K562 (cell line): ENCODE measurements at regions not wholly inside any gene's neighbourhood (a gene's known extent, or its start where the extent isn't known, plus 50 kb on each side); places are given as distances from the start of the nearest gene placed in this dataset.

Source experiments
- ATAC-seq: fragments of 200-7000 bp; cut with Tn5 transposase; 3 replicates; pipeline ENCODE4 v1.9.1; 2020; ENCODE audit warnings: moderate library complexity
- BruUV-seq: library from RNA; stranded (reverse); fragments of 400-500 nt; replicated peaks from 2 replicates; lab custom pipeline; 2021; lab: Mats Ljungman, UMichigan
- CTCF ChIA-PET: fragments of 300-600 bp; formaldehyde crosslinking; extraction: SDS; loops from one replicate; lab custom pipeline; 2021; ENCODE audit warnings: low intra/inter-chr PET ratio; lab: Yijun Ruan, JAX
- POLR2A ChIA-PET: fragments of 300-600, 350-650 bp; sonication (Branson Sonifier 250); formaldehyde crosslinking; extraction: SDS; loops from one replicate; lab custom pipeline; 2021; ENCODE audit warnings: antibody characterized with exemption, inconsistent platforms; lab: Yijun Ruan, JAX
- DNase-seq, 4 experiments: peaks; one replicate each; pipeline versions ENCODE4 v3.0.0 to v3.0.0-alpha.2; 2011 to 2018; ENCODE audit warnings: low spot score in 3 of 4, mixed read lengths in 3 of 4; ENCODE audit errors: extremely low read depth in 1 of 4
- FAIRE-seq: peaks from 2 replicates; lab custom pipeline; 2011; peaks lifted over from hg19 to GRCh38; lab: Jason Lieb, UNC
- H2AFZ ChIP-seq: 2 replicates; pipeline ENCODE4 v1.6.0; 2011; ENCODE audit warnings: low read depth, low read length, control low read depth, inconsistent platforms
- H3K27ac ChIP-seq: fragments of 200-600 bp; 3 replicates; pipeline ENCODE4 v1.8.0; 2011; ENCODE audit warnings: low read depth, mild to moderate bottlenecking, control low read depth, inconsistent platforms, low read length, moderate library complexity, mixed read lengths; ENCODE audit errors: extremely low read depth
- H3K27me3 ChIP-seq, 2 experiments: fragments of 300-600 bp in 1 of 2; 2 replicates in 1 of 2; 3 replicates in 1 of 2; pipeline versions ENCODE4 v1.6.0 to v1.8.0; 2011; ENCODE audit warnings: inconsistent platforms in 2 of 2, low read length in 2 of 2, mild to moderate bottlenecking in 1 of 2, mixed read lengths in 1 of 2, moderate library complexity in 1 of 2; ENCODE audit not compliant: control insufficient read depth in 2 of 2, insufficient read depth in 2 of 2
- H3K36me3 ChIP-seq: fragments of 300-600 bp; 3 replicates; pipeline ENCODE4 v1.8.0; 2011; ENCODE audit warnings: mild to moderate bottlenecking, low read length, inconsistent platforms; ENCODE audit not compliant: control insufficient read depth, insufficient read depth
- H3K4me1 ChIP-seq, 2 experiments: fragments of 200-600 bp in 1 of 2; replicated peaks in 1 of 2; 2 replicates in 1 of 2; 3 replicates in 1 of 2; pipeline versions ENCODE4 v1.5.1 to v1.8.0; 2011; ENCODE audit warnings: inconsistent platforms in 2 of 2, low read length in 2 of 2, mild to moderate bottlenecking in 1 of 2, mixed read lengths in 1 of 2, moderate library complexity in 1 of 2; ENCODE audit not compliant: control insufficient read depth in 2 of 2, insufficient read depth in 2 of 2
- H3K4me2 ChIP-seq: 2 replicates; pipeline ENCODE4 v1.6.1; 2011; ENCODE audit warnings: low read length, control low read depth, inconsistent platforms, mixed read lengths; ENCODE audit not compliant: insufficient read depth
- H3K4me3 ChIP-seq: fragments of 200-600 bp; sonication (generic), shearing (Covaris generic); 2 replicates; pipeline ENCODE4 v1.5.1; 2016; ENCODE audit warnings: control low read depth, inconsistent platforms
- H3K79me2 ChIP-seq: fragments of 200-600 bp; 3 replicates; pipeline ENCODE4 v1.8.0; 2011; ENCODE audit warnings: low read length, inconsistent platforms; ENCODE audit not compliant: control insufficient read depth, insufficient read depth
- H3K9ac ChIP-seq, 2 experiments: 2 replicates each; pipeline versions ENCODE4 v1.6.0 to v1.6.1; 2011; ENCODE audit warnings: low read depth in 2 of 2, low read length in 2 of 2, control low read depth in 1 of 2, inconsistent platforms in 1 of 2, mild to moderate bottlenecking in 1 of 2, mixed read lengths in 1 of 2; ENCODE audit not compliant: insufficient read depth in 1 of 2
- H3K9me1 ChIP-seq: one replicate; pipeline ENCODE4 v1.6.0; 2011; ENCODE audit warnings: inconsistent platforms, mild to moderate bottlenecking, low read length, moderate library complexity; ENCODE audit not compliant: control insufficient read depth, insufficient read depth
- H3K9me3 ChIP-seq: replicated peaks from 2 replicates; pipeline ENCODE4 v1.5.1; 2011; ENCODE audit warnings: low read depth, low read length, inconsistent platforms; ENCODE audit not compliant: control insufficient read depth, insufficient read depth
- H4K20me1 ChIP-seq: replicated peaks from 2 replicates; pipeline ENCODE4 v1.6.1; 2011; ENCODE audit warnings: low read length, inconsistent platforms, mixed read lengths; ENCODE audit not compliant: control insufficient read depth, insufficient read depth
- CBX8 ChIP-seq: fragments of 200-600 bp; sonication (generic); IDR thresholded peaks from 2 replicates; pipeline ENCODE4 v1.6.1; 2012; ENCODE audit warnings: borderline replicate concordance, mixed run types, low read depth, mild to moderate bottlenecking, moderate library complexity, mixed read lengths, low read length, control low read depth, inconsistent platforms; ENCODE audit not compliant: poor library complexity, severe bottlenecking; ENCODE audit errors: extremely low read depth
- GTF3C2 ChIP-seq: IDR thresholded peaks from 3 replicates; pipeline ENCODE4 v1.6.1; 2011; ENCODE audit warnings: borderline replicate concordance, mild to moderate bottlenecking, moderate library complexity; ENCODE audit not compliant: insufficient read length; ENCODE audit errors: extremely low read depth
- IFI16 ChIP-seq: fragments of 250-450 bp; sonication (Bioruptor Pico); IDR thresholded peaks from 2 replicates; pipeline ENCODE4 v2.1.2; 2022; ENCODE audit warnings: mild to moderate bottlenecking, inconsistent platforms
- KDM5B ChIP-seq: fragments of 200-600 bp; sonication (generic); IDR thresholded peaks from 2 replicates; pipeline ENCODE4 v1.6.1; 2012; ENCODE audit warnings: low read depth, mild to moderate bottlenecking, moderate library complexity, low read length, control low read depth, inconsistent platforms; ENCODE audit not compliant: insufficient replicate concordance
- MEF2D ChIP-seq: conservative IDR thresholded peaks from 2 replicates; pipeline ENCODE4 v1.6.1; 2016; ENCODE audit warnings: low read depth, missing genetic modification characterization, missing compliant biosample characterization
- MYC ChIP-seq, 2 experiments: fragments of 250-450 bp in 1 of 2; sonication (Bioruptor Pico) in 1 of 2; IDR thresholded peaks; 2 replicates each; pipeline versions ENCODE4 v1.5.1 to v1.6.1; 2012 to 2021; ENCODE audit warnings: low read depth in 2 of 2, borderline replicate concordance in 1 of 2, improper control_type of control experiment in 1 of 2, low read length in 1 of 2, mild to moderate bottlenecking in 1 of 2, moderate library complexity in 1 of 2
- MYNN ChIP-seq, 2 experiments: sonication (generic); formaldehyde crosslinking in 1 of 2; IDR thresholded peaks; 2 replicates each; pipeline versions ENCODE4 v1.5.0 to v1.6.1; 2016 to 2020; ENCODE audit warnings: antibody characterized with exemption in 1 of 2, missing genetic modification reagents in 1 of 2
- PRPF4 ChIP-seq: fragments of 200-400 bp; formaldehyde crosslinking; IDR thresholded peaks from one replicate; pipeline ENCODE4 v1.6.1; 2017; ENCODE audit warnings: low read length, low read depth, mild to moderate bottlenecking; ENCODE audit not compliant: insufficient read depth, poor library complexity, severe bottlenecking
- RAD51 ChIP-seq: fragments of 450-650 bp; IDR thresholded peaks from 2 replicates; pipeline ENCODE4 v1.7.1; 2016; ENCODE audit warnings: low read depth, mild to moderate bottlenecking, borderline replicate concordance
- STAT5A ChIP-seq: IDR thresholded peaks from 2 replicates; pipeline ENCODE4 v1.6.1; 2012; ENCODE audit warnings: low read length, inconsistent platforms, borderline replicate concordance
- TCF7 ChIP-seq: sonication (generic); IDR thresholded peaks from 2 replicates; pipeline ENCODE4 v1.6.1; 2016; ENCODE audit warnings: antibody characterized with exemption, borderline replicate concordance
- ZC3H11A ChIP-seq: IDR thresholded peaks from 2 replicates; pipeline ENCODE4 v1.6.1; 2012; ENCODE audit warnings: low read depth, low read length, improper control_type of control experiment
- ZC3H8 ChIP-seq: fragments of 450-650 bp; IDR thresholded peaks from 2 replicates; pipeline ENCODE4 v1.6.1; 2017
- ZNF282 ChIP-seq: sonication (generic); formaldehyde crosslinking; IDR thresholded peaks from 2 replicates; pipeline ENCODE4 v1.8.1; 2023; ENCODE audit warnings: missing genetic modification reagents
- WGBS: fragments of 100-300 bp; shearing (Covaris generic); methylation state at CpG from one replicate; pipeline ENCODE4 v1.1.6; 2016; ENCODE audit warnings: low coverage, mixed read lengths; ENCODE audit not compliant: insufficient coverage; ENCODE audit errors: missing lambda C conversion rate; 5-methylcytosine and 5-hydroxymethylcytosine counted together
- in situ Hi-C: fragments of 300-500 bp; cut with MboI; formaldehyde crosslinking; loops from 4 replicates; pipeline ENCODE4 v1.15.0; 2018; ENCODE audit warnings: inconsistent platforms, mixed read lengths
- intact Hi-C: fragments of 100-400 bp; cut with micrococcal nuclease; formaldehyde crosslinking; loops from 2 replicates; pipeline ENCODE4 v1.14.2; 2022
- TF ChIP-seq, protein P1 (sequence below): sonication (generic); formaldehyde crosslinking; IDR thresholded peaks from 2 replicates; pipeline ENCODE4 v1.8.0; 2022; ENCODE audit warnings: missing genetic modification reagents, mild to moderate bottlenecking, moderate library complexity, borderline replicate concordance

- FAIRE-seq (no peak), DNase-seq (no peak), ATAC-seq (no peak)
- CTCF ChIA-PET: no interaction called here
- H3K79me2 ChIP-seq: no peaks in the 10 kb centered on the region
- H3K4me3 ChIP-seq: no peak overlapping the region
- H4K20me1 ChIP-seq: no peaks in the 10 kb centered on the region
- no peak overlapping the region for H3K9ac ChIP-seq
- H2AFZ ChIP-seq: no peak overlapping the region
- POLR2A ChIA-PET: no interaction called here
- no peak overlapping the region for H3K4me2 ChIP-seq
- in situ Hi-C loops: no loop called here
- no peaks in the 10 kb centered on the region for H3K9me1 ChIP-seq
- BruUV-seq: no TSS peak
- no peak overlapping the region for H3K27ac ChIP-seq
- WGBS: 0% methylated on average over 1 of the region's 1 CpG
- H3K9me3 ChIP-seq: no peaks in the 10 kb centered on the region; the same call in 1 of the 2 replicates
- intact Hi-C loops: no loop called here
- H3K4me1 ChIP-seq: no peaks in the 10 kb centered on the region
- H3K36me3 ChIP-seq: no peaks in the 10 kb centered on the region
- H3K27me3 ChIP-seq: no peaks in the 10 kb centered on the region
- TF ChIP-seq MEF2D (tag): no peak
- TF ChIP-seq STAT5A: no peak
- TF ChIP-seq MYNN (IDR thresholded peaks at IDR 0.05): no peak
- no peak for TF ChIP-seq MYNN (CRISPR knock-in tag; IDR thresholded peaks at IDR 0.05)
- TF ChIP-seq KDM5B: no peak
- no peak for TF ChIP-seq IFI16
- TF ChIP-seq TCF7: no peak
- TF ChIP-seq ZC3H8: no peak
- no peak for TF ChIP-seq ZNF282
- no peak for TF ChIP-seq ZC3H11A
- no peak for TF ChIP-seq GTF3C2
- no peak for TF ChIP-seq PRPF4
- TF ChIP-seq CBX8: no peak
- no peak for TF ChIP-seq RAD51
- TF ChIP-seq MYC (IDR thresholded peaks at IDR 0.05; ENCODE audit: low read depth, low read length): no peak
- TF ChIP-seq MYC (CRISPR knock-in tag; IDR thresholded peaks at IDR 0.05; ENCODE audit: borderline replicate concordance, low read depth): no peak
- TF ChIP-seq, protein P1, sequence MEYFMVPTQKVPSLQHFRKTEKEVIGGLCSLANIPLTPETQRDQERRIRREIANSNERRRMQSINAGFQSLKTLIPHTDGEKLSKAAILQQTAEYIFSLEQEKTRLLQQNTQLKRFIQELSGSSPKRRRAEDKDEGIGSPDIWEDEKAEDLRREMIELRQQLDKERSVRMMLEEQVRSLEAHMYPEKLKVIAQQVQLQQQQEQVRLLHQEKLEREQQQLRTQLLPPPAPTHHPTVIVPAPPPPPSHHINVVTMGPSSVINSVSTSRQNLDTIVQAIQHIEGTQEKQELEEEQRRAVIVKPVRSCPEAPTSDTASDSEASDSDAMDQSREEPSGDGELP (CRISPR knock-in tag): no peak
Observed at GRCh38 chr17:54124456-54124855, 301.7 kb downstream of the KIF2B start.
